Omental fat pad (tissue), 3 donors: ENCODE measurements at regions not wholly inside any gene's neighbourhood (a gene's known extent, or its start where the extent isn't known, plus 50 kb on each side); places are given as distances from the start of the nearest gene placed in this dataset.

Experiments
- ATAC-seq: fragments of 150-250 bp; one replicate; pipeline ENCODE4 v1.9.1; 2016; ENCODE audit warnings: mild to moderate bottlenecking, moderate library complexity; ENCODE audit not compliant: low FRiP score
- DNase-seq: peaks from one replicate; pipeline ENCODE4 v3.0.0-alpha.2; 2019; ENCODE audit warnings: low spot score
- CTCF ChIP-seq, 3 donors: fragments of 450-650 bp; IDR thresholded peaks; one replicate each; pipeline ENCODE4 v1.5.1; 2016 to 2017; ENCODE audit warnings: antibody characterized with exemption in 3 of 3, mild to moderate bottlenecking in 3 of 3, moderate library complexity in 2 of 3

DNA sequence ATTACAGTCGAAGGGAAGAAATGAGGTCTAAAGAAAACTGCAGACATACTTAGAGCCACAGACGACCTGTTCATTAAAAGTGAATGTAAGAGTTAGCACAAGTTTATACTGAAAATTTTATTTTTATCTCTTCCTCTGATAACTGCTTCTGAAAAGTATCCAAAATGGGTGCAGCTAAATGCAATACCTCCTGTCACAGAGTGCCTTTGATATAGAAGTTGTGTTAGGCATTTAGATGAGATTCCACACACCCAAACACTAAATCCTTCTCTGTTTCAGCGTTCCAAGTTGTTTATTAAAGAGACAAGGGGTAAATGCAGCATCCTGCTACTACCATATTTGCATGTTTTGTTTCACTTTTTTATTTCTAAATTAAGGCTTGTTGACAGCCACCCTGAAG, 214.7 kb upstream of the TSHZ2 start:
- no peak for TF ChIP-seq CTCF (IDR thresholded peaks at IDR 0.05)
- DNase-seq (no peak), ATAC-seq (no peak)

DNA sequence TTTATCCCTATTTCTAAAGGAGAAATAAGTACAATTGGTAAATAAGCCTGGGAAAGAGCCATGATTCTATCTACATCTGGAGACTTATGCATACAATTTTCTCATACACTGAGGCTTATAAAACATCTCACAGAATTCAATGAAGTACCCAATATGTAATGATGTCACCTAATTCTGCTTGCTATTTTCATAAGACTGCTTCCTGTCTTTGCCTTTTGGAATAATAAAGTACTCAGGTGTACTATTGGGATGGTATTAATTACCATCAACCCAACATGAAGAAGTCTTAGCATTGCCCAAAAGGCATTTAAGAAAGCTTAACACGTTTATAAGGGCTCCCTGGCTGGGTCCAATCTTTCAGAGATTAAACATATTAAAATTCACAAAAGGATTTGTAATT, 216.4 kb upstream of the TSHZ2 start:
- no peak for ATAC-seq
- no peak for DNase-seq
- no peak for TF ChIP-seq CTCF (IDR thresholded peaks at IDR 0.05)

DNA sequence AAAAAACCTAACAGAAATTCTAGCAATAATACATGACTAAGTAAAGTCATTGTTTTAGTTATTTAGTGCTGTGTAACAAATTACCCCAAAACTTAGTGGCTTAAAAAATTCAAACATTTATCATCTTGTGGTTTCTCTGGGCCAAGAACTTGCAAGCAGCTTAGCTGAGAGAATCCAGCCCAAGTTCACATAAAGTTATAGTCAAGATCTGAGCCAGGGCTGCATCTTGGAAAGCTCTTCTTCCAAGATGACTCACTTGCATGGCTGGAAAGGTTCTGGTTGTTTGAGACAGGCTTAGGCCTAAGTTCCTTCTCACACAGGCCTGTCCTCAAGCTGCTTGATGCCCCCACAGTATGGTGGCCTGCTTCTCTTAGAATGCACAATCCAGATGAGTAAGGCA, 217.8 kb upstream of the TSHZ2 start:
- no peak for TF ChIP-seq CTCF (IDR thresholded peaks at IDR 0.05)
- DNase-seq (no peak), ATAC-seq (no peak)

DNA sequence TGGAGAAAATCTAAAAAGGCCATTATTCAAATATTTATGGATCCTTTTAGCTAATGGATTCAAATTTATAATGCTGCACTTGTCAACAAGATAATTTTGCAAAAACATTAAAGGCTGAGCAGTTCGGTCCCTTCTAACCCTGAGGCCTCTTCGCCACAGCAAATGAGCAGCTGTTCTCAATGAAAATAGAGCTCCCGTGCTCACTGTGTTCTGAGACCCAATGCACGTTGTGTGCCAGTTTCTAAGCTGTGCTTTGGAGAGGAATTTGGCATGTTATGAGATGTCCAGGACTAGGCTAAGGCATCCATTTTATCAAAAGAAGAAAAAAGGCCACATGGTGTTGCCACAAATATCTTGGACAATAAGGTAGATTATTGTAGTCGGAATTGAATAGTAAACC, 220.1 kb upstream of the TSHZ2 start:
- no peak for TF ChIP-seq CTCF (IDR thresholded peaks at IDR 0.05)
- DNase-seq (no peak), ATAC-seq (no peak)

- no peak for ATAC-seq
- no peak for TF ChIP-seq CTCF (IDR thresholded peaks at IDR 0.05)
- no peak for DNase-seq
Observed at GRCh38 chr20:52751571-52751970, 220.6 kb upstream of the TSHZ2 start.

- ATAC-seq = no peak
- DNase-seq = no peak
- no peak for TF ChIP-seq CTCF (IDR thresholded peaks at IDR 0.05)
Observed at GRCh38 chr20:52749938-52750337, 222.2 kb upstream of the TSHZ2 start.

- TF ChIP-seq CTCF (IDR thresholded peaks at IDR 0.05) = no peak
- DNase-seq (no peak), ATAC-seq (no peak)
Observed at GRCh38 chr20:52748990-52749389, 223.2 kb upstream of the TSHZ2 start.
